GM23248 (cell line): ENCODE measurements at regions not wholly inside any gene's neighbourhood (a gene's known extent, or its start where the extent isn't known, plus 50 kb on each side); places are given as distances from the start of the nearest gene placed in this dataset.

Experiments
- DNase-seq: peaks from one replicate; pipeline ENCODE4 v3.0.0-alpha.2; 2015
- H2AFZ ChIP-seq: fragments of 200-600 bp; sonication (generic); 2 replicates; pipeline ENCODE4 v1.6.1; 2016; ENCODE audit warnings: antibody characterized with exemption
- H3F3A ChIP-seq: fragments of 200-600 bp; sonication (generic); 2 replicates; pipeline ENCODE4 v1.6.1; 2016; ENCODE audit warnings: mild to moderate bottlenecking, antibody characterized with exemption, mixed run types; ENCODE audit not compliant: insufficient read depth
- H3K27ac ChIP-seq: fragments of 200-600 bp; sonication (generic); 2 replicates; pipeline ENCODE4 v1.5.1; 2016; ENCODE audit warnings: mild to moderate bottlenecking
- H3K27me3 ChIP-seq: fragments of 200-600 bp; sonication (generic); replicated peaks from 2 replicates; pipeline ENCODE4 v1.6.1; 2016; ENCODE audit warnings: mild to moderate bottlenecking; ENCODE audit not compliant: insufficient read depth
- H3K36me3 ChIP-seq: fragments of 200-600 bp; sonication (generic); 2 replicates; pipeline ENCODE4 v1.6.1; 2016; ENCODE audit warnings: low read depth, mild to moderate bottlenecking
- H3K4me1 ChIP-seq: fragments of 200-600 bp; sonication (generic); 2 replicates; pipeline ENCODE4 v1.6.1; 2016; ENCODE audit warnings: mild to moderate bottlenecking; ENCODE audit not compliant: insufficient read depth
- H3K4me2 ChIP-seq: fragments of 200-600 bp; sonication (generic); one replicate; pipeline ENCODE4 v1.6.1; 2016; ENCODE audit warnings: mild to moderate bottlenecking; ENCODE audit not compliant: unreplicated experiment
- H3K4me3 ChIP-seq: fragments of 200-600 bp; sonication (generic); 2 replicates; pipeline ENCODE4 v1.5.1; 2016; ENCODE audit warnings: mild to moderate bottlenecking
- H3K79me2 ChIP-seq: fragments of 200-600 bp; sonication (generic); 2 replicates; pipeline ENCODE4 v1.6.1; 2016; ENCODE audit warnings: mild to moderate bottlenecking; ENCODE audit not compliant: insufficient read depth
- H3K9ac ChIP-seq: fragments of 200-600 bp; sonication (generic); 2 replicates; pipeline ENCODE4 v1.6.1; 2016; ENCODE audit warnings: mild to moderate bottlenecking
- H3K9me2 ChIP-seq: fragments of 200-600 bp; sonication (generic); 2 replicates; pipeline ENCODE4 v1.6.1; 2016; ENCODE audit warnings: mixed run types, mild to moderate bottlenecking, moderate library complexity; ENCODE audit not compliant: insufficient read depth
- H3K9me3 ChIP-seq: fragments of 200-600 bp; sonication (generic); one replicate; pipeline ENCODE4 v1.6.1; 2017; ENCODE audit warnings: low read depth
- H4K20me1 ChIP-seq: fragments of 200-600 bp; sonication (generic); 2 replicates; pipeline ENCODE4 v1.6.0; 2016; ENCODE audit not compliant: insufficient read depth
- EZH2 ChIP-seq: fragments of 200-600 bp; sonication (generic); IDR thresholded peaks from 2 replicates; pipeline ENCODE4 v1.6.1; 2018; ENCODE audit warnings: antibody characterized with exemption, mild to moderate bottlenecking; ENCODE audit not compliant: insufficient read depth, poor library complexity, severe bottlenecking
- EZH2phosphoT487 ChIP-seq: fragments of 200-600 bp; sonication (generic); IDR thresholded peaks from 2 replicates; pipeline ENCODE4 v1.6.1; 2018; ENCODE audit warnings: antibody characterized with exemption, moderate library complexity, mild to moderate bottlenecking, low read depth; ENCODE audit not compliant: insufficient read depth
- WGBS, 2 experiments: methylation state at CpG; one replicate each; pipeline ENCODE4 v1.1.6; 2015 to 2017; ENCODE audit warnings: low lambda C conversion rate in 2 of 2, low coverage in 1 of 2; ENCODE audit errors: missing lambda C conversion rate in 2 of 2; 5-methylcytosine and 5-hydroxymethylcytosine counted together
- in situ Hi-C: fragments of 300-500 bp; cut with MboI; formaldehyde crosslinking; loops from 2 replicates; pipeline ENCODE4 v1.15.0; 2020

- Histone ChIP-seq H3K36me3 (no peaks in the 10 kb centered on the region), H3K4me1 (no peaks in the 10 kb centered on the region), H3F3A (no peaks in the 10 kb centered on the region), H3K9ac (no peak overlapping the region), H3K27ac (no peak overlapping the region), H3K4me3 (no peak overlapping the region), H3K27me3 (no peaks in the 10 kb centered on the region), H4K20me1 (no peaks in the 10 kb centered on the region), H3K4me2 (no peak overlapping the region), H3K9me3 (no peaks in the 10 kb centered on the region), H3K79me2 (no peaks in the 10 kb centered on the region), H2AFZ (no peak overlapping the region), H3K9me2 (no peaks in the 10 kb centered on the region)
- in situ Hi-C loops, result no loop called here
- no peak for DNase-seq
- 10 to 14% methylated on average over 1 of the region's 1 CpG for WGBS, 2 experiments
- TF ChIP-seq EZH2 (no peak), EZH2phosphoT487 (no peak)
Observed at GRCh38 chr6:99138445-99138844, 190.7 kb upstream of the FBXL4 start.

- Histone ChIP-seq H3K4me1 (no peaks in the 10 kb centered on the region), H3K9ac (no peak overlapping the region), H3F3A (no peaks in the 10 kb centered on the region), H3K9me2 (no peaks in the 10 kb centered on the region), H3K9me3 (no peaks in the 10 kb centered on the region), H3K4me2 (no peak overlapping the region), H3K27ac (no peak overlapping the region), H3K79me2 (no peaks in the 10 kb centered on the region), H4K20me1 (no peaks in the 10 kb centered on the region), H3K4me3 (no peak overlapping the region), H3K36me3 (no peaks in the 10 kb centered on the region), H2AFZ (no peak overlapping the region), H3K27me3 (no peaks in the 10 kb centered on the region)
- in situ Hi-C loops, result no loop called here
- TF ChIP-seq EZH2phosphoT487 (no peak), EZH2 (no peak)
- DNase-seq, result no peak
- WGBS, 2 experiments, result 58 to 60% methylated on average over 3 of the region's 3 CpGs
Observed at GRCh38 chr6:99137314-99137713, 189.6 kb upstream of the FBXL4 start.

- WGBS, 2 experiments, result 21 to 28% methylated on average over 3 of the region's 3 CpGs
Observed at GRCh38 chr6:99136488-99136887, 188.7 kb upstream of the FBXL4 start.

GRCh38 chr6:99132026-99132635, 184.4 kb upstream of the FBXL4 start:
- H3K36me3 ChIP-seq, result no peaks in the 10 kb centered on the region
- H4K20me1 ChIP-seq, result no peaks in the 10 kb centered on the region
- no peak for DNase-seq
- in situ Hi-C loops, result no loop called here
- 36 to 37% methylated on average over 4 of the region's 4 CpGs for WGBS, 2 experiments
- H3K9me3 ChIP-seq, result no peaks in the 10 kb centered on the region
- no peaks in the 10 kb centered on the region for H3K4me1 ChIP-seq
- no peak overlapping the region for H3K9ac ChIP-seq
- no peaks in the 10 kb centered on the region for H3K9me2 ChIP-seq
- H3K4me2 ChIP-seq, result no peak overlapping the region
- no peaks in the 10 kb centered on the region for H3F3A ChIP-seq
- no peak overlapping the region for H3K27ac ChIP-seq
- H3K27me3 ChIP-seq, result peaks cover 2% of the 10 kb centered on the region; the same call in 1 of the 2 replicates
- no peak overlapping the region for H3K4me3 ChIP-seq
- H3K79me2 ChIP-seq, result no peaks in the 10 kb centered on the region
- TF ChIP-seq EZH2phosphoT487 (no peak), EZH2 (no peak)
- H2AFZ ChIP-seq, result no peak overlapping the region

More at GRCh38 chr6:99136488-99136887, 188.7 kb upstream of the FBXL4 start:
- no peaks in the 10 kb centered on the region for H3K9me3 ChIP-seq
- no peaks in the 10 kb centered on the region for H3K9me2 ChIP-seq
- H3F3A ChIP-seq, result no peaks in the 10 kb centered on the region
- no peak overlapping the region for H2AFZ ChIP-seq
- H3K4me1 ChIP-seq, result no peaks in the 10 kb centered on the region
- no peak overlapping the region for H3K27ac ChIP-seq
- H3K4me3 ChIP-seq, result no peak overlapping the region
- TF ChIP-seq EZH2, result no peak
- no peak for TF ChIP-seq EZH2phosphoT487
- no peak for DNase-seq
- no peak overlapping the region for H3K9ac ChIP-seq
- H4K20me1 ChIP-seq, result no peaks in the 10 kb centered on the region
- H3K79me2 ChIP-seq, result no peaks in the 10 kb centered on the region
- in situ Hi-C loops, result no loop called here
- no peaks in the 10 kb centered on the region for H3K36me3 ChIP-seq
- no peaks in the 10 kb centered on the region for H3K27me3 ChIP-seq
- H3K4me2 ChIP-seq, result no peak overlapping the region
